Left lung (tissue), 4 donors: ENCODE measurements at regions not wholly inside any gene's neighbourhood (a gene's known extent, or its start where the extent isn't known, plus 50 kb on each side); places are given as distances from the start of the nearest gene placed in this dataset.

Experiments
- ATAC-seq: fragments of 200-7000 bp; cut with Tn5 transposase; one replicate; pipeline ENCODE4 v1.9.1; 2020; ENCODE audit warnings: moderate library complexity
- DNase-seq, 4 donors: peaks; one replicate each; pipeline ENCODE4 v3.0.0-alpha.2; 2013 to 2020
- H3K27ac ChIP-seq, 2 donors: fragments of 200-600 bp; sonication (generic) in 1 of 2; one replicate each; pipeline versions ENCODE4 v1.5.0 to v1.8.0; 2020 to 2021
- H3K27me3 ChIP-seq, 2 donors: fragments of 200-600 bp; sonication (generic) in 1 of 2; one replicate each; pipeline versions ENCODE4 v1.5.0 to v1.8.0; 2020 to 2021
- H3K36me3 ChIP-seq, 2 donors: fragments of 200-600 bp; sonication (generic) in 1 of 2; one replicate each; pipeline versions ENCODE4 v1.5.0 to v1.8.0; 2020 to 2021
- H3K4me1 ChIP-seq, 2 donors: fragments of 200-600 bp; one replicate each; pipeline ENCODE4 v1.8.0; 2021
- H3K4me3 ChIP-seq, 2 donors: fragments of 200-600 bp; sonication (generic) in 1 of 2; one replicate each; pipeline versions ENCODE4 v1.5.0 to v1.8.0; 2020 to 2021; ENCODE audit warnings: mild to moderate bottlenecking in 1 of 2
- H3K9me3 ChIP-seq, 2 donors: fragments of 200-600 bp; sonication (generic) in 1 of 2; one replicate each; pipeline versions ENCODE4 v1.5.0 to v1.8.0; 2020 to 2021
- CTCF ChIP-seq, 2 donors: fragments of 200-600 bp; sonication (generic) in 1 of 2; IDR thresholded peaks; one replicate each; pipeline versions ENCODE4 v1.5.0 to v1.8.0; 2021; ENCODE audit warnings: antibody characterized with exemption in 2 of 2
- intact Hi-C, 2 donors: fragments of 100-400 bp; cut with DNase I; formaldehyde crosslinking; loops; one replicate each; pipeline versions ENCODE4 v1.11.2 to v1.14.2; 2022
- donor health status: DM: no; HTN: yes; CAD: no.
- donor health status: DM: no; HTN: no; CAD: no.

- TF ChIP-seq CTCF (IDR thresholded peaks at IDR 0.05): no peak
- Histone ChIP-seq H3K9me3 (no peaks in the 10 kb centered on the region), H3K4me1 (no peaks in the 10 kb centered on the region), H3K36me3 (no peaks in the 10 kb centered on the region), H3K4me3 (no peak overlapping the region), H3K27me3 (no peaks in the 10 kb centered on the region), H3K27ac (no peak overlapping the region)
- ATAC-seq: no peak
- intact Hi-C loops: no loop called here
- peak in 2 of 4 donors; percentile 24 to 58 for DNase-seq
Observed at GRCh38 chr19:30762651-30763050, 390.5 kb downstream of the ZNF536 start.

- Histone ChIP-seq H3K27me3 (no peaks in the 10 kb centered on the region), H3K36me3 (no peaks in the 10 kb centered on the region), H3K4me3 (no peak overlapping the region), H3K27ac (no peak overlapping the region), H3K4me1 (no peaks in the 10 kb centered on the region), H3K9me3 (no peaks in the 10 kb centered on the region)
- intact Hi-C loops: no loop called here
- ATAC-seq (no peak), DNase-seq (no peak)
- no peak for TF ChIP-seq CTCF (IDR thresholded peaks at IDR 0.05)
Observed at GRCh38 chr19:30760014-30760413, 387.8 kb downstream of the ZNF536 start.

- ATAC-seq (no peak), DNase-seq (no peak)
- intact Hi-C loops: no loop called here
- Histone ChIP-seq H3K27ac (no peak overlapping the region), H3K4me1 (no peaks in the 10 kb centered on the region), H3K4me3 (no peak overlapping the region), H3K36me3 (no peaks in the 10 kb centered on the region), H3K9me3 (no peaks in the 10 kb centered on the region), H3K27me3 (no peaks in the 10 kb centered on the region)
- TF ChIP-seq CTCF (IDR thresholded peaks at IDR 0.05): no peak
Observed at GRCh38 chr19:30757837-30758617, 385.8 kb downstream of the ZNF536 start.

- DNase-seq: no peak
- Histone ChIP-seq H3K9me3 (no peaks in the 10 kb centered on the region), H3K4me1 (no peaks in the 10 kb centered on the region), H3K27me3 (no peaks in the 10 kb centered on the region), H3K4me3 (no peak overlapping the region), H3K36me3 (no peaks in the 10 kb centered on the region), H3K27ac (no peak overlapping the region)
- ATAC-seq: no peak
- TF ChIP-seq CTCF (IDR thresholded peaks at IDR 0.05): no peak
- intact Hi-C loops: no loop called here
Observed at GRCh38 chr19:30757104-30757836, 385.1 kb downstream of the ZNF536 start.

- intact Hi-C loops: no loop called here
- Histone ChIP-seq H3K27ac (no peak overlapping the region), H3K4me1 (no peaks in the 10 kb centered on the region), H3K9me3 (peaks cover 0 to 7% of the 10 kb centered on the region in 2 donors), H3K4me3 (no peak overlapping the region), H3K27me3 (no peaks in the 10 kb centered on the region), H3K36me3 (no peaks in the 10 kb centered on the region)
- ATAC-seq: no peak
- no peak for TF ChIP-seq CTCF (IDR thresholded peaks at IDR 0.05)
- no peak for DNase-seq
Observed at GRCh38 chr19:30755581-30755980, 383.4 kb downstream of the ZNF536 start.
